Kidney tubule cell (primary cell): ENCODE measurements at regions not wholly inside any gene's neighbourhood (a gene's known extent, or its start where the extent isn't known, plus 50 kb on each side); places are given as distances from the start of the nearest gene placed in this dataset.
"Not testable (repeated sequence)": the region's sequence is repeated elsewhere in the genome, so short reads cannot be mapped to it uniquely, and the experiment has no call there.

Source experiments
- DNase-seq: peaks from one replicate; pipeline ENCODE4 v3.0.0-alpha.2; 2018; ENCODE audit warnings: low spot score

- DNase-seq = no peak
These were observed 151.4 kb upstream of the FERD3L start for GRCh38 chr7:19296617-19297016.

- no peak for DNase-seq
These were observed 150.2 kb upstream of the FERD3L start for GRCh38 chr7:19295376-19295775.

- no peak for DNase-seq
These were observed 149.4 kb upstream of the FERD3L start for GRCh38 chr7:19294619-19295018.

- DNase-seq = no peak
These were observed 148.2 kb upstream of the FERD3L start for GRCh38 chr7:19293431-19293830.

GRCh38 chr7:19290968-19291367 lies 145.7 kb upstream of the FERD3L start:
- DNase-seq = no peak

- DNase-seq = no peak
These were observed 144.8 kb upstream of the FERD3L start for GRCh38 chr7:19290066-19290465.

GRCh38 chr7:19284596-19285300 lies 139.5 kb upstream of the FERD3L start:
- no peak for DNase-seq

GRCh38 chr7:19284136-19284535 lies 138.9 kb upstream of the FERD3L start:
- DNase-seq = no peak

GRCh38 chr7:19275000-19275399 lies 129.8 kb upstream of the FERD3L start:
- DNase-seq = no peak

- DNase-seq = not testable (repeated sequence)
These were observed 127.1 kb upstream of the FERD3L start for GRCh38 chr7:19272329-19272728.

GRCh38 chr7:19269301-19269700 lies 124.1 kb upstream of the FERD3L start:
- DNase-seq = no peak

GRCh38 chr7:19268737-19269136 lies 123.5 kb upstream of the FERD3L start:
- DNase-seq = no peak

- no peak for DNase-seq
These were observed 117.6 kb upstream of the FERD3L start for GRCh38 chr7:19262826-19263225.

GRCh38 chr7:19249281-19249680 lies 104.1 kb upstream of the FERD3L start:
- DNase-seq = no peak

GRCh38 chr7:19248681-19249080 lies 103.5 kb upstream of the FERD3L start:
- DNase-seq = no peak

- DNase-seq = no peak
These were observed 102.9 kb upstream of the FERD3L start for GRCh38 chr7:19248115-19248514.

GRCh38 chr7:19247017-19247416 lies 101.8 kb upstream of the FERD3L start:
- DNase-seq = no peak

- DNase-seq = no peak
These were observed 97.0 kb upstream of the FERD3L start for GRCh38 chr7:19242246-19242645.

- no peak for DNase-seq
These were observed 94.7 kb upstream of the FERD3L start for GRCh38 chr7:19239951-19240350.

GRCh38 chr7:19235680-19236079 lies 90.5 kb upstream of the FERD3L start:
- no peak for DNase-seq

- no peak for DNase-seq
These were observed 79.7 kb upstream of the FERD3L start for GRCh38 chr7:19224951-19225350.

GRCh38 chr7:19215412-19215811 lies 70.2 kb upstream of the FERD3L start:
- no peak for DNase-seq

GRCh38 chr7:19213746-19214145 lies 68.5 kb upstream of the FERD3L start:
- no peak for DNase-seq

- DNase-seq = no peak
These were observed 65.7 kb upstream of the FERD3L start for GRCh38 chr7:19210893-19211413.
